Left lung (tissue), 4 donors: ENCODE measurements at regions not wholly inside any gene's neighbourhood (a gene's known extent, or its start where the extent isn't known, plus 50 kb on each side); places are given as distances from the start of the nearest gene placed in this dataset.
"Not testable (repeated sequence)": the region's sequence is repeated elsewhere in the genome, so short reads cannot be mapped to it uniquely, and the experiment has no call there.

ENCODE experiments used
- ATAC-seq: fragments of 200-7000 bp; cut with Tn5 transposase; one replicate; pipeline ENCODE4 v1.9.1; 2020; ENCODE audit warnings: moderate library complexity
- DNase-seq, 4 donors: peaks; one replicate each; pipeline ENCODE4 v3.0.0-alpha.2; 2013 to 2020
- H3K27ac ChIP-seq, 2 donors: fragments of 200-600 bp; sonication (generic) in 1 of 2; one replicate each; pipeline versions ENCODE4 v1.5.0 to v1.8.0; 2020 to 2021
- H3K27me3 ChIP-seq, 2 donors: fragments of 200-600 bp; sonication (generic) in 1 of 2; one replicate each; pipeline versions ENCODE4 v1.5.0 to v1.8.0; 2020 to 2021
- H3K36me3 ChIP-seq, 2 donors: fragments of 200-600 bp; sonication (generic) in 1 of 2; one replicate each; pipeline versions ENCODE4 v1.5.0 to v1.8.0; 2020 to 2021
- H3K4me1 ChIP-seq, 2 donors: fragments of 200-600 bp; one replicate each; pipeline ENCODE4 v1.8.0; 2021
- H3K4me3 ChIP-seq, 2 donors: fragments of 200-600 bp; sonication (generic) in 1 of 2; one replicate each; pipeline versions ENCODE4 v1.5.0 to v1.8.0; 2020 to 2021; ENCODE audit warnings: mild to moderate bottlenecking in 1 of 2
- H3K9me3 ChIP-seq, 2 donors: fragments of 200-600 bp; sonication (generic) in 1 of 2; one replicate each; pipeline versions ENCODE4 v1.5.0 to v1.8.0; 2020 to 2021
- CTCF ChIP-seq, 2 donors: fragments of 200-600 bp; sonication (generic) in 1 of 2; IDR thresholded peaks; one replicate each; pipeline versions ENCODE4 v1.5.0 to v1.8.0; 2021; ENCODE audit warnings: antibody characterized with exemption in 2 of 2
- intact Hi-C, 2 donors: fragments of 100-400 bp; cut with DNase I; formaldehyde crosslinking; loops; one replicate each; pipeline versions ENCODE4 v1.11.2 to v1.14.2; 2022
- donor health status: DM: no; HTN: yes; CAD: no.
- donor health status: DM: no; HTN: no; CAD: no.

- H3K36me3 ChIP-seq, result no peaks in the 10 kb centered on the region
- no peak overlapping the region for H3K4me3 ChIP-seq
- peaks cover 0 to 3% of the 10 kb centered on the region in 2 donors for H3K9me3 ChIP-seq
- intact Hi-C loops, result no loop called here
- H3K27me3 ChIP-seq, result no peaks in the 10 kb centered on the region
- peak overlapping the region in 1 of 2 donors; percentile 26 for H3K27ac ChIP-seq
- H3K4me1 ChIP-seq, result peaks cover 10 to 21% of the 10 kb centered on the region in 2 donors
- no peak for DNase-seq
- no peak for ATAC-seq
- TF ChIP-seq CTCF (IDR thresholded peaks at IDR 0.05), result no peak
These were observed 133.1 kb downstream of the ARL4C start for GRCh38 chr2:234363647-234364294.

- no peak for TF ChIP-seq CTCF (IDR thresholded peaks at IDR 0.05)
- DNase-seq, result peak in 2 of 4 donors; percentile 32 to 37
- Histone ChIP-seq H3K27ac (no peak overlapping the region), H3K9me3 (peaks cover 0 to 3% of the 10 kb centered on the region in 2 donors), H3K4me3 (no peak overlapping the region), H3K27me3 (no peaks in the 10 kb centered on the region), H3K36me3 (no peaks in the 10 kb centered on the region), H3K4me1 (peaks cover 10 to 15% of the 10 kb centered on the region in 2 donors)
- intact Hi-C loops, result no loop called here
- peak; percentile 83 for ATAC-seq
These were observed 133.8 kb downstream of the ARL4C start for GRCh38 chr2:234363011-234363487.

- H3K27ac ChIP-seq, intact Hi-C loops, H3K9me3 ChIP-seq, H3K4me3 ChIP-seq, ATAC-seq, H3K4me1 ChIP-seq, H3K36me3 ChIP-seq, H3K27me3 ChIP-seq, DNase-seq: not testable (repeated sequence)
These were observed 136.4 kb downstream of the ARL4C start for GRCh38 chr2:234360313-234360975.

GRCh38 chr2:234357666-234358065 lies 139.2 kb downstream of the ARL4C start:
- Histone ChIP-seq H3K9me3 (peaks cover 0 to 10% of the 10 kb centered on the region in 2 donors), H3K4me3 (no peak overlapping the region), H3K36me3 (no peaks in the 10 kb centered on the region), H3K27me3 (no peaks in the 10 kb centered on the region), H3K27ac (no peak overlapping the region), H3K4me1 (no peaks in the 10 kb centered on the region)
- DNase-seq (no peak), ATAC-seq (no peak)
- no peak for TF ChIP-seq CTCF (IDR thresholded peaks at IDR 0.05)
- intact Hi-C loops, result no loop called here

- Histone ChIP-seq H3K4me3 (no peak overlapping the region), H3K4me1 (no peaks in the 10 kb centered on the region), H3K9me3 (peaks cover 0 to 14% of the 10 kb centered on the region in 2 donors), H3K27me3 (no peaks in the 10 kb centered on the region), H3K36me3 (no peaks in the 10 kb centered on the region), H3K27ac (no peak overlapping the region)
- intact Hi-C loops, result no loop called here
- no peak for TF ChIP-seq CTCF (IDR thresholded peaks at IDR 0.05)
- ATAC-seq, result no peak
- DNase-seq, result no peak
These were observed 141.0 kb downstream of the ARL4C start for GRCh38 chr2:234355808-234356365.
